ENCODE measurements at regions not wholly inside any gene's neighbourhood (a gene's known extent, or its start where the extent isn't known, plus 50 kb on each side); places are given as distances from the start of the nearest gene placed in this dataset.

GRCh38 chr2:164430166-164430783, 191.0 kb downstream of the GRB14 start:
- no peak overlapping the region for H3K27ac ChIP-seq
- no peaks in the 10 kb centered on the region for H3K9me3 ChIP-seq
- no peak overlapping the region for H3K4me3 ChIP-seq
- H3K4me1 ChIP-seq, result no peaks in the 10 kb centered on the region
- no peak for DNase-seq (ENCODE audit: low spot score in 2 of 2)
- TF ChIP-seq CTCF (IDR thresholded peaks at IDR 0.05) (peak in 1 of 2 donors; percentile 32), POLR2A (IDR thresholded peaks at IDR 0.05) (no peak)
- H3K27me3 ChIP-seq, result no peaks in the 10 kb centered on the region
- H3K36me3 ChIP-seq, result no peaks in the 10 kb centered on the region
- WGBS, result 67% methylated on average over 3 of the region's 3 CpGs

DNA sequence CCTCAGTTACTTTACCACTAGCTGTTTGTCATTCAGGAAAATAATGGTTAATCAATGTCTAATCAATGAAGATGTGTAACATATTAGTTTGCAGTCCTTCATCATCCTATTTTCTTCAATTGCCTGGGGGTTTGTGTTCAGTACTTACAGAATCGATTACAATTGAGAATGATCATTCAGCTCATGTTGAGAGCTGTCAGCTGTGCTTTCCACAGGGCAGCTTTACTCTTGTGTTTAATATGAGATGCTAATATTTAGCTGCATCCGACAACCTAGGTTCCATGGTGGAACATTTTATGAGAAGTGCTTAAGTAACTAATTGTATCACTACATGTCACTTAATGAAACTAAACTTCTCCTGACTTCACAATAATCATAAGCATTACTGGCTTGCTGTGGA, 191.9 kb downstream of the GRB14 start:
- no peaks in the 10 kb centered on the region for H3K4me1 ChIP-seq
- DNase-seq (ENCODE audit: low spot score in 2 of 2), result no peak
- no peak overlapping the region for H3K4me3 ChIP-seq
- 66% methylated on average over 2 of the region's 2 CpGs for WGBS
- H3K27me3 ChIP-seq, result no peaks in the 10 kb centered on the region
- no peak overlapping the region for H3K27ac ChIP-seq
- H3K9me3 ChIP-seq, result no peaks in the 10 kb centered on the region
- no peak for TF ChIP-seq EP300 (IDR thresholded peaks at IDR 0.05)
- no peak for TF ChIP-seq CTCF (IDR thresholded peaks at IDR 0.05)
- no peak for TF ChIP-seq POLR2A (IDR thresholded peaks at IDR 0.05)
- no peak for TF ChIP-seq POLR2AphosphoS5 (IDR thresholded peaks at IDR 0.05)
- H3K36me3 ChIP-seq, result no peaks in the 10 kb centered on the region

DNA sequence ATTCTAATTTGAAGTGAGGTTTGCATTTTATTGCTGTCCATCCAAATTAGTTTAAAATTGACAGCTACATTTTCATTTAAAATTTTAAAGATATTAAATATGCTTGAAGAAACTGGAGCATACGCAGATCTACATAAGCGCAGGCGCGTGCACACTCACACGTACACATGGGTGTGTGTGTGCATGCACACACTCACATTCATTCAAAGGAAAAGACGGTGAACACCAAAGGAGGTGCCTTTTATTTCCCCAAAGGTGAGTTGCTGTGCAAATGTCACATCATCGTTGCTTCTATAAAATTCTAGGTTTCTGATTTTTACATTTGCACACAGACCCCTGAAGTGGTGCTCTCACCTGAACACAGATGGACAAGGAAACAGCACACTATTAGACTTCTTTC, 194.2 kb downstream of the GRB14 start:
- H3K36me3 ChIP-seq, result no peaks in the 10 kb centered on the region
- no peak for DNase-seq (ENCODE audit: low spot score in 2 of 2)
- 93% methylated on average over 7 of the region's 7 CpGs for WGBS
- H3K27me3 ChIP-seq, result no peaks in the 10 kb centered on the region
- H3K9me3 ChIP-seq, result no peaks in the 10 kb centered on the region
- H3K4me3 ChIP-seq, result no peak overlapping the region
- TF ChIP-seq EP300 (IDR thresholded peaks at IDR 0.05), result no peak
- TF ChIP-seq CTCF (IDR thresholded peaks at IDR 0.05), result no peak
- TF ChIP-seq POLR2AphosphoS5 (IDR thresholded peaks at IDR 0.05), result no peak
- TF ChIP-seq POLR2A (IDR thresholded peaks at IDR 0.05), result no peak
- no peaks in the 10 kb centered on the region for H3K4me1 ChIP-seq
- H3K27ac ChIP-seq, result no peak overlapping the region

- Histone ChIP-seq H3K27ac (no peak overlapping the region), H3K27me3 (no peaks in the 10 kb centered on the region), H3K36me3 (no peaks in the 10 kb centered on the region), H3K9me3 (no peaks in the 10 kb centered on the region), H3K4me3 (no peak overlapping the region), H3K4me1 (no peaks in the 10 kb centered on the region)
- DNase-seq (ENCODE audit: low spot score in 2 of 2), result no peak
- WGBS, result 90% methylated on average over 5 of the region's 5 CpGs
- TF ChIP-seq POLR2A (IDR thresholded peaks at IDR 0.05), result no peak
- TF ChIP-seq CTCF (IDR thresholded peaks at IDR 0.05), result no peak
- TF ChIP-seq POLR2AphosphoS5 (IDR thresholded peaks at IDR 0.05), result no peak
- TF ChIP-seq EP300 (IDR thresholded peaks at IDR 0.05), result no peak
Measured at GRCh38 chr2:164420787-164421186, 200.5 kb downstream of the GRB14 start.

- WGBS, result 71% methylated on average over 2 of the region's 2 CpGs
- no peaks in the 10 kb centered on the region for H3K4me1 ChIP-seq
- H3K27ac ChIP-seq, result no peak overlapping the region
- no peak for DNase-seq (ENCODE audit: low spot score in 2 of 2)
- no peaks in the 10 kb centered on the region for H3K27me3 ChIP-seq
- H3K36me3 ChIP-seq, result no peaks in the 10 kb centered on the region
- no peak overlapping the region for H3K4me3 ChIP-seq
- TF ChIP-seq POLR2AphosphoS5 (IDR thresholded peaks at IDR 0.05) (no peak), CTCF (IDR thresholded peaks at IDR 0.05) (no peak), EP300 (IDR thresholded peaks at IDR 0.05) (no peak), POLR2A (IDR thresholded peaks at IDR 0.05) (no peak)
- no peaks in the 10 kb centered on the region for H3K9me3 ChIP-seq
Measured at GRCh38 chr2:164412831-164413230, 208.5 kb downstream of the GRB14 start.

All from suprapubic skin (tissue), 4 donors.